Transverse colon (tissue), 4 donors: ENCODE measurements at regions not wholly inside any gene's neighbourhood (a gene's known extent, or its start where the extent isn't known, plus 50 kb on each side); places are given as distances from the start of the nearest gene placed in this dataset.

Experiments
- DNase-seq: peaks from one replicate; pipeline ENCODE4 v3.0.0-alpha.2; 2019
- H3K27ac ChIP-seq, 4 donors: fragments of 200-600 bp; sonication (generic); 2 replicates each; pipeline ENCODE4 v1.5.1; 2016 to 2018; ENCODE audit warnings: inconsistent platforms in 4 of 4
- H3K27me3 ChIP-seq: fragments of 200-600 bp; sonication (generic); 2 replicates; pipeline ENCODE4 v1.5.1; 2017; ENCODE audit warnings: inconsistent platforms
- H3K36me3 ChIP-seq, 4 donors: fragments of 200-600 bp; sonication (generic); 2 replicates each; pipeline ENCODE4 v1.5.1; 2017 to 2019; ENCODE audit warnings: inconsistent platforms in 4 of 4
- H3K4me1 ChIP-seq, 4 donors: fragments of 200-600 bp; sonication (generic); 2 replicates each; pipeline ENCODE4 v1.5.1; 2017 to 2020; ENCODE audit warnings: inconsistent platforms in 4 of 4
- H3K4me3 ChIP-seq, 4 donors: fragments of 200-600 bp; sonication (generic); 1 replicate in 1 of 4; 2 replicates in 3 of 4; pipeline versions ENCODE4 v1.5.1 to v1.6.1; 2017 to 2019; ENCODE audit warnings: inconsistent platforms in 4 of 4
- H3K9me3 ChIP-seq, 2 donors: fragments of 200-600 bp; sonication (generic); 2 replicates each; pipeline ENCODE4 v1.5.1; 2017 to 2019; ENCODE audit warnings: inconsistent platforms in 2 of 2
- EP300 ChIP-seq: sonication (generic); formaldehyde crosslinking; IDR thresholded peaks from one replicate; pipeline ENCODE4 v1.6.1; 2017; ENCODE audit warnings: antibody characterized with exemption, low read depth
- POLR2A ChIP-seq: fragments of 450-650 bp; IDR thresholded peaks from one replicate; pipeline ENCODE4 v1.6.1; 2016; ENCODE audit warnings: antibody characterized with exemption, mild to moderate bottlenecking, moderate library complexity
- POLR2AphosphoS5 ChIP-seq, 3 donors: sonication (generic); formaldehyde crosslinking; IDR thresholded peaks; one replicate each; pipeline ENCODE4 v1.6.1; 2016; ENCODE audit warnings: antibody characterized with exemption in 3 of 3
- WGBS, 2 donors: methylation state at CpG; one replicate each; pipeline ENCODE4 v1.1.5; 2018; ENCODE audit warnings: low coverage in 1 of 2; 5-methylcytosine and 5-hydroxymethylcytosine counted together
- in situ Hi-C, 4 donors: fragments of 200-750 bp; cut with MboI; loops; one replicate each; pipeline versions ENCODE4 v1.15.0 to v1.15.1; 2017; ENCODE audit warnings: low sequenced_read_pairs in 3 of 4, low pct_ligation_motif_present in 1 of 4, low pct_unique_long_range_greater_than_20kb in 1 of 4
- intact Hi-C: fragments of 100-400 bp; cut with DNase I; formaldehyde crosslinking; loops from one replicate; pipeline ENCODE4 v1.15.1; 2023; ENCODE audit warnings: low total_unique reads
- TF ChIP-seq, protein P1 (sequence below), 5 experiments: fragments of 200-600 bp in 3 of 5; fragments of 450-650 bp in 2 of 5; sonication (generic) in 3 of 5; IDR thresholded peaks; 1 replicate in 2 of 5; 2 replicates in 3 of 5; pipeline ENCODE4 v1.5.1; 2016 to 2017; ENCODE audit warnings: antibody characterized with exemption in 5 of 5, inconsistent platforms in 3 of 5, mild to moderate bottlenecking in 2 of 5, moderate library complexity in 1 of 5

DNA sequence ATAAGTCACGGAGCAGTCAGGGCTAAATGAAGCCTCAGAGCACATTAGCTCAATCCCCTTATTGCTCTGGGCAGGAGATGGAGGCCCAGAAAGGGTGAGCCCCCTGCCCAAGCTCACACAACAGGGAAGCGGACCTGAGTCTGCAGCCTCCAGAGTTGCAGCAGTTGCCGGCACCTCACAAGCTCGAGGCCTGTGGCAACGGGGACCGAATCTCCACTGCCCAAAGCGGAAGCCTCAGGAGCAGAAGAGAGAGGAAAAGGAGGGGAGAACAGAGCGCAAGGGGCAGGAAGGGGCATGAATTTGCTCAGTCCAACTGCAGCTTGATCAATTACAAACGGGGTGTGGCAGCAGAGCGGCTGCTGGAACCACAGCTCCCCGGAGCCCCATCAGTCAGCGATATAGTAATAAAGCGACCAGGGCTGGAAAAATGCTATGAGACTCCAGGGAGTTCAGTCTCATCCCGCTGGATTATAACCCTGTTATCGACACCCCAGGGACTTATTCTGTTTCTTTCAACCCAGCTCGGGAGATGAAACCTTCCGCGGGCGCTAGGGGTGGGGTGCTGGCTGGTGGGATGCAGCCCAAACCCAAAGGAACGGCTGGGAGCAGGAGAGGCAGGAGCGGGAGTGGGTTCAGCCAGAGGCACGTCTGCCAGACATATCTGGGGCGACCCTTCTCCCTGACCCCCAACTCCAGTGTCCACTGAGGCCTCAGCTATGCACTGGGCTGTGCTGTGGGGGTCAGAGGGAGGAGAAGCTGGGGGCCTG lies 219.7 kb upstream of the LINGO1 start:
- H3K4me3 ChIP-seq, result no peak overlapping the region
- no peaks in the 10 kb centered on the region for H3K36me3 ChIP-seq
- TF ChIP-seq POLR2A (no peak), EP300 (no peak), POLR2AphosphoS5 (IDR thresholded peaks at IDR 0.05) (no peak)
- TF ChIP-seq, protein P1, sequence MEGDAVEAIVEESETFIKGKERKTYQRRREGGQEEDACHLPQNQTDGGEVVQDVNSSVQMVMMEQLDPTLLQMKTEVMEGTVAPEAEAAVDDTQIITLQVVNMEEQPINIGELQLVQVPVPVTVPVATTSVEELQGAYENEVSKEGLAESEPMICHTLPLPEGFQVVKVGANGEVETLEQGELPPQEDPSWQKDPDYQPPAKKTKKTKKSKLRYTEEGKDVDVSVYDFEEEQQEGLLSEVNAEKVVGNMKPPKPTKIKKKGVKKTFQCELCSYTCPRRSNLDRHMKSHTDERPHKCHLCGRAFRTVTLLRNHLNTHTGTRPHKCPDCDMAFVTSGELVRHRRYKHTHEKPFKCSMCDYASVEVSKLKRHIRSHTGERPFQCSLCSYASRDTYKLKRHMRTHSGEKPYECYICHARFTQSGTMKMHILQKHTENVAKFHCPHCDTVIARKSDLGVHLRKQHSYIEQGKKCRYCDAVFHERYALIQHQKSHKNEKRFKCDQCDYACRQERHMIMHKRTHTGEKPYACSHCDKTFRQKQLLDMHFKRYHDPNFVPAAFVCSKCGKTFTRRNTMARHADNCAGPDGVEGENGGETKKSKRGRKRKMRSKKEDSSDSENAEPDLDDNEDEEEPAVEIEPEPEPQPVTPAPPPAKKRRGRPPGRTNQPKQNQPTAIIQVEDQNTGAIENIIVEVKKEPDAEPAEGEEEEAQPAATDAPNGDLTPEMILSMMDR (IDR thresholded peaks at IDR 0.05), result no peak
- intact Hi-C loops, result no loop called here
- H3K4me1 ChIP-seq, result peaks cover 3 to 15% (median 13%) of the 10 kb centered on the region in 4 donors
- 51% methylated on average over 23 of the region's 23 CpGs; no CpG with 5 or more reads in 1 of the 2 donors for WGBS, 2 donors
- in situ Hi-C loops, result no loop called here
- peaks cover 0 to 7% of the 10 kb centered on the region in 2 donors for H3K9me3 ChIP-seq
- DNase-seq, result no peak
- peak overlapping the region; percentile 41 to 77 (median 70) for H3K27ac ChIP-seq
- peaks cover 7% of the 10 kb centered on the region for H3K27me3 ChIP-seq

GRCh38 chr15:77851691-77852090 lies 219.0 kb upstream of the LINGO1 start:
- in situ Hi-C loops, result no loop called here
- Histone ChIP-seq H3K9me3 (peaks cover 3 to 7% of the 10 kb centered on the region in 2 donors), H3K27ac (peak overlapping the region in 3 of 4 donors; percentile 13 to 77 (median 68)), H3K36me3 (no peaks in the 10 kb centered on the region), H3K4me3 (no peak overlapping the region), H3K4me1 (peaks cover 3 to 15% (median 13%) of the 10 kb centered on the region in 4 donors), H3K27me3 (peaks cover 7% of the 10 kb centered on the region)
- 38% methylated on average over 6 of the region's 6 CpGs; no CpG with 5 or more reads in 1 of the 2 donors for WGBS, 2 donors
- DNase-seq, result no peak
- intact Hi-C loops, result no loop called here
- TF ChIP-seq EP300 (no peak), POLR2A (no peak), POLR2AphosphoS5 (IDR thresholded peaks at IDR 0.05) (no peak)
- TF ChIP-seq, protein P1 (IDR thresholded peaks at IDR 0.05), result no peak

DNA sequence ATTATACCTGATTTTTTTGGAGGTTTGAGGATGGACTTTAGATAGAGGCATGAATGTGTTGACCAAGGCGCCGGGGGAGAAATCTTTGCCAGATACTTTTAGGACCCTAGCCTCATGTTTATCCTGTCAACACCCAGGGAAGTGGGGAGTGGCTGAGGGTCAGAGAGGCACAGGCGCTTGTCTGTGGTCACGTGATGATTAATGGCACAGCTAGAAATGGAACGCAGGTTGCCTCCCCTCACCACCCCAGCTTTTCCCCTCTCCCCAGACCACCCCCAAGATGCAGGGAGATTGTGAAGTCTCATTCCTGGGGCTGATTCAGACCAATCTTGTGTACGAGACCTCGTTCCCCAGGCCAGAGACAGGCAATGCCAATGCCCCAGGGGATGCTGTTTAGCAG lies 218.4 kb upstream of the LINGO1 start:
- Histone ChIP-seq H3K4me1 (peaks cover 3 to 15% (median 13%) of the 10 kb centered on the region in 4 donors), H3K9me3 (peaks cover 3 to 7% of the 10 kb centered on the region in 2 donors), H3K27me3 (peaks cover 7% of the 10 kb centered on the region), H3K36me3 (no peaks in the 10 kb centered on the region), H3K27ac (no peak overlapping the region), H3K4me3 (no peak overlapping the region)
- in situ Hi-C loops (no loop called here), intact Hi-C loops (no loop called here)
- 56 to 60% methylated on average over 3 to 7 of the region's 7 CpGs for WGBS, 2 donors
- TF ChIP-seq POLR2A (no peak), EP300 (no peak), POLR2AphosphoS5 (IDR thresholded peaks at IDR 0.05) (no peak)
- TF ChIP-seq, protein P1 (IDR thresholded peaks at IDR 0.05), result no peak
- no peak for DNase-seq

DNA sequence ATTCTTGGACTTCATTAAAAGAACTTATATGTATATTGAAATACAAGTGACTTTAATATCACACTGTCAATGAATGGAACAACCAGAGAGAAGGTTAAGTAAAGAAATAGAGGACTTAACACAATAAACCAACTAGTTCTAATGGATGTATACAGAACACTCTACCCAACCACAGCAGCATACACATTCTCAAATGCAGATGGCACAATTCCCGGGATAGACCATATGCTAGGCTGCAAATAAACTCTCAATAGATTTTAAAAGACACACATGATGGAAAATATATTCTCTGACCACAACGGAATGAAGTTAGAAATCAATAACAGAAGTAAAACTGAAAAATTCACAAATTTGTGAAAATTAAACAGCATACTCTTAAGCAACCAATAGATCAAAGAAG lies 214.3 kb upstream of the LINGO1 start:
- no peak overlapping the region for H3K4me3 ChIP-seq
- no peak overlapping the region for H3K27ac ChIP-seq
- in situ Hi-C loops, result no loop called here
- H3K27me3 ChIP-seq, result peaks cover 7% of the 10 kb centered on the region
- no peaks in the 10 kb centered on the region for H3K36me3 ChIP-seq
- H3K9me3 ChIP-seq, result peaks cover 3 to 7% of the 10 kb centered on the region in 2 donors
- WGBS, 2 donors, result 52 to 74% methylated on average over 2 of the region's 2 CpGs
- H3K4me1 ChIP-seq, result peaks cover 0 to 7% (median 4%) of the 10 kb centered on the region in 4 donors
- no peak for DNase-seq
- intact Hi-C loops, result no loop called here
- TF ChIP-seq POLR2AphosphoS5 (IDR thresholded peaks at IDR 0.05) (no peak), EP300 (no peak), POLR2A (no peak)
- TF ChIP-seq, protein P1 (IDR thresholded peaks at IDR 0.05), result no peak
